ENCODE measurements at regions not wholly inside any gene's neighbourhood (a gene's known extent, or its start where the extent isn't known, plus 50 kb on each side); places are given as distances from the start of the nearest gene placed in this dataset.

- H3K9ac ChIP-seq (ENCODE audit: insufficient read length, low read depth) = no peak overlapping the region
- H3K9me3 ChIP-seq (ENCODE audit: insufficient read depth, low read length) = no peaks in the 10 kb centered on the region
- TF ChIP-seq ZNF274 (IDR thresholded peaks at IDR 0.05; ENCODE audit: low read depth, low read length) (no peak), SUZ12 (IDR thresholded peaks at IDR 0.05; ENCODE audit: extremely low read depth, insufficient read depth, insufficient read length) (no peak), YY1 (IDR thresholded peaks at IDR 0.05; ENCODE audit: insufficient read depth, insufficient read length) (no peak)
- no peaks in the 10 kb centered on the region for H3K4me1 ChIP-seq (ENCODE audit: insufficient read depth, insufficient read length)
- no peak for DNase-seq (ENCODE audit: low read depth, low spot score)
- no peak overlapping the region for H3K4me3 ChIP-seq (ENCODE audit: insufficient read length, low read depth)
- H3K27me3 ChIP-seq (ENCODE audit: insufficient read depth, insufficient read length) = no peaks in the 10 kb centered on the region
- no peaks in the 10 kb centered on the region for H3K36me3 ChIP-seq (ENCODE audit: insufficient read depth, insufficient read length, low read length)
Observed at GRCh38 chr6:80930376-80930775, 822.1 kb downstream of the TENT5A start.

- H3K4me3 ChIP-seq (ENCODE audit: insufficient read length, low read depth) = no peak overlapping the region
- H3K9me3 ChIP-seq (ENCODE audit: insufficient read depth, low read length) = no peaks in the 10 kb centered on the region
- H3K9ac ChIP-seq (ENCODE audit: insufficient read length, low read depth) = no peak overlapping the region
- H3K36me3 ChIP-seq (ENCODE audit: insufficient read depth, insufficient read length, low read length) = no peaks in the 10 kb centered on the region
- no peak for DNase-seq (ENCODE audit: low read depth, low spot score)
- TF ChIP-seq ZNF274 (IDR thresholded peaks at IDR 0.05; ENCODE audit: low read depth, low read length) (no peak), YY1 (IDR thresholded peaks at IDR 0.05; ENCODE audit: insufficient read depth, insufficient read length) (no peak), SUZ12 (IDR thresholded peaks at IDR 0.05; ENCODE audit: extremely low read depth, insufficient read depth, insufficient read length) (no peak)
- H3K4me1 ChIP-seq (ENCODE audit: insufficient read depth, insufficient read length) = no peaks in the 10 kb centered on the region
- H3K27me3 ChIP-seq (ENCODE audit: insufficient read depth, insufficient read length) = no peaks in the 10 kb centered on the region
Observed at GRCh38 chr6:80923816-80924215, 817.3 kb downstream of the BCKDHB start.

GRCh38 chr6:80922916-80923455, 816.5 kb downstream of the BCKDHB start:
- Histone ChIP-seq H3K9me3 (ENCODE audit: insufficient read depth, low read length) (no peaks in the 10 kb centered on the region), H3K27me3 (ENCODE audit: insufficient read depth, insufficient read length) (no peaks in the 10 kb centered on the region), H3K9ac (ENCODE audit: insufficient read length, low read depth) (no peak overlapping the region), H3K4me1 (ENCODE audit: insufficient read depth, insufficient read length) (no peaks in the 10 kb centered on the region), H3K4me3 (ENCODE audit: insufficient read length, low read depth) (no peak overlapping the region), H3K36me3 (ENCODE audit: insufficient read depth, insufficient read length, low read length) (no peaks in the 10 kb centered on the region)
- no peak for DNase-seq (ENCODE audit: low read depth, low spot score)
- TF ChIP-seq YY1 (IDR thresholded peaks at IDR 0.05; ENCODE audit: insufficient read depth, insufficient read length) (no peak), ZNF274 (IDR thresholded peaks at IDR 0.05; ENCODE audit: low read depth, low read length) (no peak)

- Histone ChIP-seq H3K4me1 (ENCODE audit: insufficient read depth, insufficient read length) (no peaks in the 10 kb centered on the region), H3K27me3 (ENCODE audit: insufficient read depth, insufficient read length) (no peaks in the 10 kb centered on the region), H3K9me3 (ENCODE audit: insufficient read depth, low read length) (no peaks in the 10 kb centered on the region), H3K4me3 (ENCODE audit: insufficient read length, low read depth) (no peak overlapping the region), H3K36me3 (ENCODE audit: insufficient read depth, insufficient read length, low read length) (no peaks in the 10 kb centered on the region), H3K9ac (ENCODE audit: insufficient read length, low read depth) (no peak overlapping the region)
- TF ChIP-seq YY1 (IDR thresholded peaks at IDR 0.05; ENCODE audit: insufficient read depth, insufficient read length) = no peak
- no peak for TF ChIP-seq ZNF274 (IDR thresholded peaks at IDR 0.05; ENCODE audit: low read depth, low read length)
- TF ChIP-seq SUZ12 (IDR thresholded peaks at IDR 0.05; ENCODE audit: extremely low read depth, insufficient read depth, insufficient read length) = no peak
- no peak for DNase-seq (ENCODE audit: low read depth, low spot score)
Observed at GRCh38 chr6:80921861-80922460, 815.5 kb downstream of the BCKDHB start.

- H3K4me3 ChIP-seq (ENCODE audit: insufficient read length, low read depth) = no peak overlapping the region
- H3K9me3 ChIP-seq (ENCODE audit: insufficient read depth, low read length) = no peaks in the 10 kb centered on the region
- H3K27me3 ChIP-seq (ENCODE audit: insufficient read depth, insufficient read length) = no peaks in the 10 kb centered on the region
- no peaks in the 10 kb centered on the region for H3K36me3 ChIP-seq (ENCODE audit: insufficient read depth, insufficient read length, low read length)
- no peak overlapping the region for H3K9ac ChIP-seq (ENCODE audit: insufficient read length, low read depth)
- H3K4me1 ChIP-seq (ENCODE audit: insufficient read depth, insufficient read length) = no peaks in the 10 kb centered on the region
- TF ChIP-seq ZNF274 (IDR thresholded peaks at IDR 0.05; ENCODE audit: low read depth, low read length) (no peak), SUZ12 (IDR thresholded peaks at IDR 0.05; ENCODE audit: extremely low read depth, insufficient read depth, insufficient read length) (no peak), YY1 (IDR thresholded peaks at IDR 0.05; ENCODE audit: insufficient read depth, insufficient read length) (no peak)
- no peak for DNase-seq (ENCODE audit: low read depth, low spot score)
Observed at GRCh38 chr6:80907831-80908230, 801.4 kb downstream of the BCKDHB start.

- H3K4me3 ChIP-seq (ENCODE audit: insufficient read length, low read depth) = no peak overlapping the region
- TF ChIP-seq SUZ12 (IDR thresholded peaks at IDR 0.05; ENCODE audit: extremely low read depth, insufficient read depth, insufficient read length) (no peak), YY1 (IDR thresholded peaks at IDR 0.05; ENCODE audit: insufficient read depth, insufficient read length) (no peak), ZNF274 (IDR thresholded peaks at IDR 0.05; ENCODE audit: low read depth, low read length) (no peak)
- no peaks in the 10 kb centered on the region for H3K27me3 ChIP-seq (ENCODE audit: insufficient read depth, insufficient read length)
- no peak for DNase-seq (ENCODE audit: low read depth, low spot score)
- no peak overlapping the region for H3K9ac ChIP-seq (ENCODE audit: insufficient read length, low read depth)
- no peaks in the 10 kb centered on the region for H3K9me3 ChIP-seq (ENCODE audit: insufficient read depth, low read length)
- no peaks in the 10 kb centered on the region for H3K36me3 ChIP-seq (ENCODE audit: insufficient read depth, insufficient read length, low read length)
- no peaks in the 10 kb centered on the region for H3K4me1 ChIP-seq (ENCODE audit: insufficient read depth, insufficient read length)
Observed at GRCh38 chr6:80903711-80904110, 797.2 kb downstream of the BCKDHB start.

GRCh38 chr6:80886475-80886874, 780.0 kb downstream of the BCKDHB start:
- Histone ChIP-seq H3K27me3 (ENCODE audit: insufficient read depth, insufficient read length) (no peaks in the 10 kb centered on the region), H3K4me1 (ENCODE audit: insufficient read depth, insufficient read length) (no peaks in the 10 kb centered on the region), H3K4me3 (ENCODE audit: insufficient read length, low read depth) (no peak overlapping the region), H3K9me3 (ENCODE audit: insufficient read depth, low read length) (no peaks in the 10 kb centered on the region), H3K9ac (ENCODE audit: insufficient read length, low read depth) (no peak overlapping the region), H3K36me3 (ENCODE audit: insufficient read depth, insufficient read length, low read length) (no peaks in the 10 kb centered on the region)
- no peak for DNase-seq (ENCODE audit: low read depth, low spot score)
- TF ChIP-seq ZNF274 (IDR thresholded peaks at IDR 0.05; ENCODE audit: low read depth, low read length) (no peak), SUZ12 (IDR thresholded peaks at IDR 0.05; ENCODE audit: extremely low read depth, insufficient read depth, insufficient read length) (no peak), YY1 (IDR thresholded peaks at IDR 0.05; ENCODE audit: insufficient read depth, insufficient read length) (no peak)

Data from NT2/D1 (cell line).